Fibroblast of skin of scalp (primary cell): ENCODE measurements at regions not wholly inside any gene's neighbourhood (a gene's known extent, or its start where the extent isn't known, plus 50 kb on each side); places are given as distances from the start of the nearest gene placed in this dataset.

Source experiments
- DNase-seq: peaks from one replicate; pipeline ENCODE4 v3.0.0-alpha.2; 2013

GRCh38 chr21:26412885-26413284, 160.2 kb downstream of the CYYR1 start:
- DNase-seq, result no peak

GRCh38 chr21:26409735-26410134, 163.4 kb downstream of the CYYR1 start:
- no peak for DNase-seq

GRCh38 chr21:26408511-26408910, 164.6 kb downstream of the CYYR1 start:
- DNase-seq, result peak; percentile 73

- no peak for DNase-seq
Measured at GRCh38 chr21:26406526-26406925, 166.6 kb downstream of the CYYR1 start.

- peak; percentile 91 for DNase-seq
Measured at GRCh38 chr21:26405735-26406361, 167.2 kb downstream of the CYYR1 start.

GRCh38 chr21:26405071-26405470, 168.0 kb downstream of the CYYR1 start:
- peak; percentile 89 for DNase-seq

- no peak for DNase-seq
Measured at GRCh38 chr21:26404288-26404687, 168.8 kb downstream of the CYYR1 start.

GRCh38 chr21:26403321-26403720, 169.8 kb downstream of the CYYR1 start:
- no peak for DNase-seq

GRCh38 chr21:26397545-26397944, 175.5 kb downstream of the CYYR1 start:
- DNase-seq, result no peak

GRCh38 chr21:26394341-26394740, 178.7 kb downstream of the CYYR1 start:
- no peak for DNase-seq

- no peak for DNase-seq
Measured at GRCh38 chr21:26391166-26391565, 181.9 kb downstream of the CYYR1 start.

- DNase-seq, result peak; percentile 80
Measured at GRCh38 chr21:26389971-26390641, 183.0 kb downstream of the CYYR1 start.

- DNase-seq, result peak; percentile 83
Measured at GRCh38 chr21:26388731-26389231, 184.3 kb downstream of the CYYR1 start.

- peak; percentile 51 for DNase-seq
Measured at GRCh38 chr21:26385721-26386120, 187.4 kb downstream of the CYYR1 start.

GRCh38 chr21:26379561-26379960, 193.5 kb downstream of the CYYR1 start:
- no peak for DNase-seq

- DNase-seq, result no peak
Measured at GRCh38 chr21:26377111-26377694, 195.9 kb downstream of the CYYR1 start.

- no peak for DNase-seq
Measured at GRCh38 chr21:26374817-26375216, 198.3 kb downstream of the CYYR1 start.

GRCh38 chr21:26368591-26369320, 198.2 kb upstream of the APP start:
- DNase-seq, result no peak

- DNase-seq, result peak; percentile 20
Measured at GRCh38 chr21:26366781-26367180, 196.2 kb upstream of the APP start.

GRCh38 chr21:26365849-26366248, 195.3 kb upstream of the APP start:
- no peak for DNase-seq

- DNase-seq, result no peak
Measured at GRCh38 chr21:26351661-26352060, 181.1 kb upstream of the APP start.

GRCh38 chr21:26332867-26333266, 162.3 kb upstream of the APP start:
- DNase-seq, result no peak
